RWPE1 (cell line): ENCODE measurements at regions not wholly inside any gene's neighbourhood (a gene's known extent, or its start where the extent isn't known, plus 50 kb on each side); places are given as distances from the start of the nearest gene placed in this dataset.
A peak's percentile ranks its signal among the peaks of the same experiment; 100 is the strongest.

Experiments used
- CTCF ChIA-PET: fragments of 350-600 bp; sonication (Branson Sonifier 250); formaldehyde crosslinking; extraction: SDS; loops from one replicate; lab custom pipeline; 2021; lab: Yijun Ruan, JAX
- POLR2A ChIA-PET: fragments of 400-600 bp; formaldehyde crosslinking; extraction: SDS; loops from one replicate; lab custom pipeline; 2020; ENCODE audit warnings: antibody characterized with exemption; ENCODE audit not compliant: low non-redundant PET; lab: Yijun Ruan, JAX
- DNase-seq: peaks from one replicate; pipeline ENCODE4 v3.0.0; 2012; ENCODE audit warnings: low spot score
- H3K27ac ChIP-seq: fragments of 450-650 bp; 2 replicates; pipeline ENCODE4 v1.5.1; 2017
- TF ChIP-seq, protein P1 (sequence below): fragments of 450-650 bp; conservative IDR thresholded peaks from 2 replicates; pipeline ENCODE4 v1.5.1; 2017; ENCODE audit warnings: low read depth, mild to moderate bottlenecking

DNA sequence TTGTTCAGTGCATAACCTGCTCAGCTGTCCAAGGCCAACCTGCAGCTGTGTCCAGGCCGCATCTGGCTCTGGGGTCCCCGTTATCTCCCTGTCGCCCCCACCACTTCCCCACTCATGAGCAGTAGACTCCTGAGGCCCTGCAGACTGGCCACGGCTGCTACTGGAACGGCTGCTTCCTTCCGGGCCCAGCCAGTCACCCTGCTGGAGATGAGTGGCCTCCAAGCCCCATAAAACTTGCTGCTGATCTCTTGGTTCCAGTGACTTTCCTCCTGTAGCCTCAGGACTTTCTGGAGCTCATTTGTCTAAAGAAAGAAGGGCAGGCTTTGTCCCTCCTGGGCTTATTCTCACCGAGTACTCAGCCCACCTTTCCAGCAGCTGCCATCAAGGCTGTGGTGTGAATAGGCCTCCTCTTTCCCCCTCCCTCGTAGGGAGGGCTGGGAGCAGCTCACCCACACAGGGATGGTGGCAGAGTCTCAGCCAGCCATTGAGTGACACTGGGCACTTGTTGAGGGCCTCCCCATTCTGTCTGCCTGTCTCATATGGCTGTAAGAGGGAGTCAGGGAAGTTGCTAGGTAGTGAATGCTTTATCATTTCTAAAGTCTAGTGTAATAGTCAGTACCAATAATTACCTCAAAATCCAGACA, 257.3 kb downstream of the MYCN start:
- ChIA-PET POLR2A (no interaction called here), CTCF (interaction anchor here (0.7 kb wide), 1 partner anchor 321 kb away, joined by 3 read pairs; no protein-coding TSS in a partner anchor)
- no peak overlapping the region for H3K27ac ChIP-seq
- DNase-seq: no peak
- TF ChIP-seq, protein P1, sequence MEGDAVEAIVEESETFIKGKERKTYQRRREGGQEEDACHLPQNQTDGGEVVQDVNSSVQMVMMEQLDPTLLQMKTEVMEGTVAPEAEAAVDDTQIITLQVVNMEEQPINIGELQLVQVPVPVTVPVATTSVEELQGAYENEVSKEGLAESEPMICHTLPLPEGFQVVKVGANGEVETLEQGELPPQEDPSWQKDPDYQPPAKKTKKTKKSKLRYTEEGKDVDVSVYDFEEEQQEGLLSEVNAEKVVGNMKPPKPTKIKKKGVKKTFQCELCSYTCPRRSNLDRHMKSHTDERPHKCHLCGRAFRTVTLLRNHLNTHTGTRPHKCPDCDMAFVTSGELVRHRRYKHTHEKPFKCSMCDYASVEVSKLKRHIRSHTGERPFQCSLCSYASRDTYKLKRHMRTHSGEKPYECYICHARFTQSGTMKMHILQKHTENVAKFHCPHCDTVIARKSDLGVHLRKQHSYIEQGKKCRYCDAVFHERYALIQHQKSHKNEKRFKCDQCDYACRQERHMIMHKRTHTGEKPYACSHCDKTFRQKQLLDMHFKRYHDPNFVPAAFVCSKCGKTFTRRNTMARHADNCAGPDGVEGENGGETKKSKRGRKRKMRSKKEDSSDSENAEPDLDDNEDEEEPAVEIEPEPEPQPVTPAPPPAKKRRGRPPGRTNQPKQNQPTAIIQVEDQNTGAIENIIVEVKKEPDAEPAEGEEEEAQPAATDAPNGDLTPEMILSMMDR: no peak

- H3K27ac ChIP-seq: no peak overlapping the region
- peak; percentile 20 for DNase-seq
- TF ChIP-seq, protein P1: no peak
- CTCF ChIA-PET: interaction anchor here (0.7 kb wide), 1 partner anchor 321 kb away, joined by 3 read pairs; no protein-coding TSS in a partner anchor
- POLR2A ChIA-PET: no interaction called here
These were observed 256.5 kb downstream of the MYCN start for GRCh38 chr2:16196687-16197503.

GRCh38 chr2:16195681-16196070, 255.3 kb downstream of the MYCN start:
- H3K27ac ChIP-seq: no peak overlapping the region
- CTCF ChIA-PET: no interaction called here
- no peak for DNase-seq
- POLR2A ChIA-PET: no interaction called here
- TF ChIP-seq, protein P1: no peak

GRCh38 chr2:16194931-16195680, 254.8 kb downstream of the MYCN start:
- TF ChIP-seq, protein P1: no peak
- no peak for DNase-seq
- CTCF ChIA-PET: no interaction called here
- POLR2A ChIA-PET: no interaction called here
- H3K27ac ChIP-seq: no peak overlapping the region

DNA sequence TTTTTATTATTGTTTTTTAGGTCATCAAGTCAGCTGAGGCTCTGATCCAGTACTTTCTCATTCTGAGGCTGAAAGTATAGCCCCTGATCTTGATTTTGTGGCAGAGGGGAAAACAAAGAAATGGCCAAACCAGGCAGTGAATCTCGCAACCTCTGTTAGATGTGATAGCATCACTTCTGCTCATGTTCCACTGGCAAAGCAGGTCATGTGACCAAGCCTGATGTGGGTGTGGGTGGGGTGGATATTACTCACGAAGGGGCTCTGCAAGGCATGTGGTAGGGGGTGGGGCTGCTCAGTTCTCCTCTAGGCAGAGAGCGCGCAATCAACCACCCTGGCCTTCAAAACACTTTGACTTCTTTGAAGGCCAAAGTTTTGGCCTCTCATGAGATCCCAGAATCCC, 254.2 kb downstream of the MYCN start:
- no peak overlapping the region for H3K27ac ChIP-seq
- no peak for DNase-seq
- TF ChIP-seq, protein P1: no peak
- ChIA-PET CTCF (no interaction called here), POLR2A (no interaction called here)

GRCh38 chr2:16194096-16194390, 253.7 kb downstream of the MYCN start:
- DNase-seq: no peak
- ChIA-PET CTCF (interaction anchor here (0.6 kb wide), 2 partner anchors 12 to 319 kb away, joined by 3 to 7 read pairs; no protein-coding TSS in a partner anchor), POLR2A (no interaction called here)
- no peak overlapping the region for H3K27ac ChIP-seq
- TF ChIP-seq, protein P1: no peak
